ENCODE measurements at regions not wholly inside any gene's neighbourhood (a gene's known extent, or its start where the extent isn't known, plus 50 kb on each side); places are given as distances from the start of the nearest gene placed in this dataset.

GRCh38 chr6:126821706-126822105 lies 296.8 kb upstream of the RSPO3 start:
- Histone ChIP-seq H3K27ac (ENCODE audit: low read length) (no peak overlapping the region), H3K4me3 (ENCODE audit: low read length) (no peak overlapping the region), H3K4me1 (ENCODE audit: control insufficient read depth, insufficient read depth, low read length) (no peaks in the 10 kb centered on the region), H3K36me3 (ENCODE audit: control insufficient read depth, insufficient read depth, low read length) (no peaks in the 10 kb centered on the region), H3K27me3 (ENCODE audit: control insufficient read depth, insufficient read depth, low read length) (no peaks in the 10 kb centered on the region), H3K9me3 (ENCODE audit: control insufficient read depth, insufficient read depth, low read length) (no peaks in the 10 kb centered on the region)
- TF ChIP-seq, protein P1, sequence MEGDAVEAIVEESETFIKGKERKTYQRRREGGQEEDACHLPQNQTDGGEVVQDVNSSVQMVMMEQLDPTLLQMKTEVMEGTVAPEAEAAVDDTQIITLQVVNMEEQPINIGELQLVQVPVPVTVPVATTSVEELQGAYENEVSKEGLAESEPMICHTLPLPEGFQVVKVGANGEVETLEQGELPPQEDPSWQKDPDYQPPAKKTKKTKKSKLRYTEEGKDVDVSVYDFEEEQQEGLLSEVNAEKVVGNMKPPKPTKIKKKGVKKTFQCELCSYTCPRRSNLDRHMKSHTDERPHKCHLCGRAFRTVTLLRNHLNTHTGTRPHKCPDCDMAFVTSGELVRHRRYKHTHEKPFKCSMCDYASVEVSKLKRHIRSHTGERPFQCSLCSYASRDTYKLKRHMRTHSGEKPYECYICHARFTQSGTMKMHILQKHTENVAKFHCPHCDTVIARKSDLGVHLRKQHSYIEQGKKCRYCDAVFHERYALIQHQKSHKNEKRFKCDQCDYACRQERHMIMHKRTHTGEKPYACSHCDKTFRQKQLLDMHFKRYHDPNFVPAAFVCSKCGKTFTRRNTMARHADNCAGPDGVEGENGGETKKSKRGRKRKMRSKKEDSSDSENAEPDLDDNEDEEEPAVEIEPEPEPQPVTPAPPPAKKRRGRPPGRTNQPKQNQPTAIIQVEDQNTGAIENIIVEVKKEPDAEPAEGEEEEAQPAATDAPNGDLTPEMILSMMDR (IDR thresholded peaks at IDR 0.05) = no peak
- ATAC-seq (no peak), DNase-seq (no peak)
- no peaks in the 10 kb centered on the region for H3K4me1 Mint-ChIP-seq
- no peak overlapping the region for H3K4me3 Mint-ChIP-seq
- 63% methylated on average over 1 of the region's 2 CpGs for WGBS (ENCODE audit: insufficient coverage)
- no peaks in the 10 kb centered on the region for H3K27me3 Mint-ChIP-seq (ENCODE audit: low read depth in 2 of 2)
- no peak overlapping the region for H3K27ac Mint-ChIP-seq
- intact Hi-C loops (cut with micrococcal nuclease) = no loop called here
- H3K9me3 Mint-ChIP-seq = peaks cover 0 to 2% of the 10 kb centered on the region in 2 donors
- H3K36me3 Mint-ChIP-seq = no peaks in the 10 kb centered on the region

GRCh38 chr6:126824226-126824625 lies 294.2 kb upstream of the RSPO3 start:
- ATAC-seq (no peak), DNase-seq (no peak)
- Histone ChIP-seq H3K36me3 (ENCODE audit: control insufficient read depth, insufficient read depth, low read length) (no peaks in the 10 kb centered on the region), H3K4me1 (ENCODE audit: control insufficient read depth, insufficient read depth, low read length) (no peaks in the 10 kb centered on the region), H3K9me3 (ENCODE audit: control insufficient read depth, insufficient read depth, low read length) (no peaks in the 10 kb centered on the region), H3K27me3 (ENCODE audit: control insufficient read depth, insufficient read depth, low read length) (no peaks in the 10 kb centered on the region), H3K4me3 (ENCODE audit: low read length) (no peak overlapping the region), H3K27ac (ENCODE audit: low read length) (no peak overlapping the region)
- Mint-ChIP-seq H3K27ac (no peak overlapping the region), H3K4me1 (no peaks in the 10 kb centered on the region), H3K9me3 (no peaks in the 10 kb centered on the region), H3K4me3 (no peak overlapping the region), H3K36me3 (no peaks in the 10 kb centered on the region), H3K27me3 (ENCODE audit: low read depth in 2 of 2) (no peaks in the 10 kb centered on the region)
- TF ChIP-seq, protein P1 (IDR thresholded peaks at IDR 0.05) = no peak
- WGBS (ENCODE audit: insufficient coverage) = no CpG with 5 or more reads among the region's 2 CpGs
- intact Hi-C loops (cut with micrococcal nuclease) = no loop called here

DNA sequence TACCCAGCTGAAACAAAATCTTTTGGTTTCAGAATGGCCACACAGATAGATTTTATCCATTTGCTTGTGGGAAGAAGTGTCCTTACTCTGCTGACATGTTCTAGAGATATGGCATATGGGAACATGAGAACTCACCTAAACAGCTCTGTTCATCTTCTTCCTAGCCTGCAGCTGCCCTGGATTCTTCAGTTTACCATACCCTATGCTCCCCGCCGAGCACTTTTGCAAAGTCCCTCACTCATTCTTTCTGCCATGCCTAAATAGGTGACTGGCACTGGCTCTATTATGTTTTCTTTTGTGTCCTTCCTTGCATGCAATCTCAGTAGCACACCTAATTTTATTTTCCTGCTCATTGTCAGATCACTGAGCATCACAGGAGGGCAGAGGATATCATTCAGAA lies 293.7 kb upstream of the RSPO3 start:
- DNase-seq (no peak), ATAC-seq (no peak)
- Histone ChIP-seq H3K4me1 (ENCODE audit: control insufficient read depth, insufficient read depth, low read length) (no peaks in the 10 kb centered on the region), H3K9me3 (ENCODE audit: control insufficient read depth, insufficient read depth, low read length) (no peaks in the 10 kb centered on the region), H3K27ac (ENCODE audit: low read length) (no peak overlapping the region), H3K27me3 (ENCODE audit: control insufficient read depth, insufficient read depth, low read length) (no peaks in the 10 kb centered on the region), H3K4me3 (ENCODE audit: low read length) (no peak overlapping the region), H3K36me3 (ENCODE audit: control insufficient read depth, insufficient read depth, low read length) (no peaks in the 10 kb centered on the region)
- TF ChIP-seq, protein P1 (IDR thresholded peaks at IDR 0.05) = no peak
- H3K36me3 Mint-ChIP-seq = no peaks in the 10 kb centered on the region
- no peak overlapping the region for H3K27ac Mint-ChIP-seq
- no peaks in the 10 kb centered on the region for H3K27me3 Mint-ChIP-seq (ENCODE audit: low read depth in 2 of 2)
- H3K4me3 Mint-ChIP-seq = no peak overlapping the region
- intact Hi-C loops (cut with micrococcal nuclease) = no loop called here
- 98% methylated on average over 2 of the region's 2 CpGs for WGBS (ENCODE audit: insufficient coverage)
- H3K9me3 Mint-ChIP-seq = no peaks in the 10 kb centered on the region
- H3K4me1 Mint-ChIP-seq = no peaks in the 10 kb centered on the region

DNA sequence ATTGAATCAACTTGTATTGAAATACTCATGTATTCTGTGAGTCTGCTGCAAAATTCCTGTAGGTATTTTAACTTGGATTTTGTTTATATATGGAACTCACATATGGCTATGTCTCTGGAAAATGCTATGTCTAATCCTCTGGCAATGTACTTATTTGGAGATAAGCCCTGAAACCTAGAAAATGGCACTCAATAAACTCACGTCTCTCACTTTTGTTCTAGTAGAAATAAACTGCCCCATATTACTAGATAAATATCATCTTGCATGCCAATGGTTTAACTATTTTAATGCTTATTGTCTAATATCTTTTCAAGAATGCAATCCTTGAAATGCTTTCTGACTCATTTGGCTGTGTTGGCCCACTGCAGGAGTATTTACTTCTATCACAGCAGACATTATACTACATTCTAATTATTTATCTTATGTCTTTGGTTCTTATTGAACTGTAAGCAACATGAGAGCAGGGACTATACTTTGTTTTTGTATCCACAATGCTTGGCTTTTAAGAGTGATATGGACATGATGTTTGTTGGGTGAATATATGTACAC lies 292.2 kb upstream of the RSPO3 start:
- no peaks in the 10 kb centered on the region for H3K4me1 ChIP-seq (ENCODE audit: control insufficient read depth, insufficient read depth, low read length)
- H3K36me3 Mint-ChIP-seq = no peaks in the 10 kb centered on the region
- H3K27me3 ChIP-seq (ENCODE audit: control insufficient read depth, insufficient read depth, low read length) = no peaks in the 10 kb centered on the region
- DNase-seq = no peak
- no peak overlapping the region for H3K27ac Mint-ChIP-seq
- TF ChIP-seq, protein P1 (IDR thresholded peaks at IDR 0.05) = no peak
- H3K9me3 ChIP-seq (ENCODE audit: control insufficient read depth, insufficient read depth, low read length) = no peaks in the 10 kb centered on the region
- no peak overlapping the region for H3K27ac ChIP-seq (ENCODE audit: low read length)
- no peak overlapping the region for H3K4me3 ChIP-seq (ENCODE audit: low read length)
- no peaks in the 10 kb centered on the region for H3K4me1 Mint-ChIP-seq
- intact Hi-C loops (cut with micrococcal nuclease) = no loop called here
- H3K4me3 Mint-ChIP-seq = no peak overlapping the region
- no peaks in the 10 kb centered on the region for H3K27me3 Mint-ChIP-seq (ENCODE audit: low read depth in 2 of 2)
- ATAC-seq = no peak
- no peaks in the 10 kb centered on the region for H3K9me3 Mint-ChIP-seq
- 80% methylated on average over 1 of the region's 1 CpG for WGBS (ENCODE audit: insufficient coverage)
- no peaks in the 10 kb centered on the region for H3K36me3 ChIP-seq (ENCODE audit: control insufficient read depth, insufficient read depth, low read length)
